ENCODE measurements at regions not wholly inside any gene's neighbourhood (a gene's known extent, or its start where the extent isn't known, plus 50 kb on each side); places are given as distances from the start of the nearest gene placed in this dataset.

- H3K4me3 ChIP-seq (ENCODE audit: low read depth, low read length) = no peak overlapping the region
- TF ChIP-seq CTCF (IDR thresholded peaks at IDR 0.05; ENCODE audit: low read depth, low read length, missing control alignments) = no peak
- H3K27ac ChIP-seq = no peak overlapping the region
- no peaks in the 10 kb centered on the region for H3K27me3 ChIP-seq (replicated peaks)
- no peaks in the 10 kb centered on the region for H3K36me3 ChIP-seq (replicated peaks)
- DNase-seq = no peak
- in situ Hi-C loops (cut with HindIII; ENCODE audit: low pct_ligation_motif_present, low sequenced_read_pairs) = no loop called here
Measured at GRCh38 chr11:79547256-79547655, 106.4 kb upstream of the TENM4 start.

- no peak for TF ChIP-seq CTCF (IDR thresholded peaks at IDR 0.05; ENCODE audit: low read depth, low read length, missing control alignments)
- H3K27me3 ChIP-seq (replicated peaks) = no peaks in the 10 kb centered on the region
- no peaks in the 10 kb centered on the region for H3K36me3 ChIP-seq (replicated peaks)
- H3K4me3 ChIP-seq (ENCODE audit: low read depth, low read length) = no peak overlapping the region
- in situ Hi-C loops (cut with HindIII; ENCODE audit: low pct_ligation_motif_present, low sequenced_read_pairs) = no loop called here
- DNase-seq = no peak
- H3K27ac ChIP-seq = no peak overlapping the region
Measured at GRCh38 chr11:79546351-79546750, 105.5 kb upstream of the TENM4 start.

GRCh38 chr11:79544361-79544760, 103.5 kb upstream of the TENM4 start:
- Histone ChIP-seq H3K27ac (no peak overlapping the region), H3K4me3 (ENCODE audit: low read depth, low read length) (no peak overlapping the region), H3K27me3 (replicated peaks) (no peaks in the 10 kb centered on the region), H3K36me3 (replicated peaks) (no peaks in the 10 kb centered on the region)
- no peak for TF ChIP-seq CTCF (IDR thresholded peaks at IDR 0.05; ENCODE audit: low read depth, low read length, missing control alignments)
- in situ Hi-C loops (cut with HindIII; ENCODE audit: low pct_ligation_motif_present, low sequenced_read_pairs) = no loop called here
- no peak for DNase-seq

- no peak for DNase-seq
- Histone ChIP-seq H3K27me3 (replicated peaks) (no peaks in the 10 kb centered on the region), H3K36me3 (replicated peaks) (no peaks in the 10 kb centered on the region), H3K27ac (no peak overlapping the region), H3K4me3 (ENCODE audit: low read depth, low read length) (no peak overlapping the region)
- in situ Hi-C loops (cut with HindIII; ENCODE audit: low pct_ligation_motif_present, low sequenced_read_pairs) = no loop called here
- TF ChIP-seq CTCF (IDR thresholded peaks at IDR 0.05; ENCODE audit: low read depth, low read length, missing control alignments) = no peak
Measured at GRCh38 chr11:79543101-79543500, 102.3 kb upstream of the TENM4 start.

GRCh38 chr11:79541466-79541865, 100.6 kb upstream of the TENM4 start:
- H3K4me3 ChIP-seq (ENCODE audit: low read depth, low read length) = no peak overlapping the region
- H3K27me3 ChIP-seq (replicated peaks) = no peaks in the 10 kb centered on the region
- DNase-seq = no peak
- H3K27ac ChIP-seq = no peak overlapping the region
- TF ChIP-seq CTCF (IDR thresholded peaks at IDR 0.05; ENCODE audit: low read depth, low read length, missing control alignments) = no peak
- in situ Hi-C loops (cut with HindIII; ENCODE audit: low pct_ligation_motif_present, low sequenced_read_pairs) = no loop called here
- H3K36me3 ChIP-seq (replicated peaks) = no peaks in the 10 kb centered on the region

- H3K27ac ChIP-seq = no peak overlapping the region
- TF ChIP-seq CTCF (IDR thresholded peaks at IDR 0.05; ENCODE audit: low read depth, low read length, missing control alignments) = no peak
- in situ Hi-C loops (cut with HindIII; ENCODE audit: low pct_ligation_motif_present, low sequenced_read_pairs) = no loop called here
- no peak overlapping the region for H3K4me3 ChIP-seq (ENCODE audit: low read depth, low read length)
- H3K27me3 ChIP-seq (replicated peaks) = no peaks in the 10 kb centered on the region
- DNase-seq = no peak
- no peaks in the 10 kb centered on the region for H3K36me3 ChIP-seq (replicated peaks)
Measured at GRCh38 chr11:79538775-79539174, 97.9 kb upstream of the TENM4 start.

Data from brain microvascular endothelial cell (primary cell).